T-helper 1 cell treated with Interleukin-12 subunit alpha and Interleukin-12 subunit beta and Interleukin-4 antibody, amounts not matched to agents 30 μg/mL and 1 μg/mL, for 36 hours (primary cell): ENCODE measurements at regions not wholly inside any gene's neighbourhood (a gene's known extent, or its start where the extent isn't known, plus 50 kb on each side); places are given as distances from the start of the nearest gene placed in this dataset.
"Not testable (repeated sequence)": the region's sequence is repeated elsewhere in the genome, so short reads cannot be mapped to it uniquely, and the experiment has no call there.

Experiments used
- H3K27ac Mint-ChIP-seq: one replicate; pipeline ENCODE4 v1.8.0; 2021; ENCODE audit warnings: mild to moderate bottlenecking, mixed read lengths
- H3K27me3 Mint-ChIP-seq: one replicate; pipeline ENCODE4 v1.8.0; 2021; ENCODE audit warnings: low read depth, mixed read lengths
- H3K36me3 Mint-ChIP-seq: one replicate; pipeline ENCODE4 v1.8.0; 2021; ENCODE audit warnings: low read depth, mixed read lengths
- H3K4me1 Mint-ChIP-seq: one replicate; pipeline ENCODE4 v1.8.0; 2021; ENCODE audit warnings: low read depth, mixed read lengths
- H3K4me3 Mint-ChIP-seq: one replicate; pipeline ENCODE4 v1.8.0; 2021; ENCODE audit warnings: mild to moderate bottlenecking, moderate library complexity, mixed read lengths
- H3K9me3 Mint-ChIP-seq: one replicate; pipeline ENCODE4 v1.8.0; 2021; ENCODE audit warnings: mixed read lengths

- peaks cover 8% of the 10 kb centered on the region for H3K9me3 Mint-ChIP-seq
- no peak overlapping the region for H3K27ac Mint-ChIP-seq
- H3K4me3 Mint-ChIP-seq = no peak overlapping the region
- no peaks in the 10 kb centered on the region for H3K36me3 Mint-ChIP-seq
- no peaks in the 10 kb centered on the region for H3K27me3 Mint-ChIP-seq
- no peaks in the 10 kb centered on the region for H3K4me1 Mint-ChIP-seq
Measured at GRCh38 chr16:6732166-6732565, 600.5 kb upstream of the RBFOX1 start.

DNA sequence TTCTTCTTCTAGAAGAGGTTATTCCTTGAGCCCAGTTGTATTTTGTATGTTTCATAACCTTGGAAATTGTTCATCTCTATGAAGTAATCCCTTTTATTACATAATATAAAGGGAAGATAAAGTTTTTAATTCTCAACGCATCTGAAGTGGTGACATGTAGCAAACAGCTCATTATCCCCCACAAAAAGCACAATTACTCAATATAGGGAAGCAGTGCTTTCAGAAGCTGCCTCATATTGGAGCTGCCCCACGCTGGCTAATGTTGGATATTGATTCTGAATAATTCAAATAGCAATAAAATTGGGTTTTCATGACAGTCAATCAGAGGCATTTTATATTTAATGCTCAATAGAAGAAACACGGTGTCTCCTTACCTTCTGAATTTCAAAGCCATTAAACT, 604.3 kb upstream of the RBFOX1 start:
- H3K4me3 Mint-ChIP-seq = no peak overlapping the region
- no peak overlapping the region for H3K27ac Mint-ChIP-seq
- H3K27me3 Mint-ChIP-seq = no peaks in the 10 kb centered on the region
- no peaks in the 10 kb centered on the region for H3K4me1 Mint-ChIP-seq
- no peaks in the 10 kb centered on the region for H3K9me3 Mint-ChIP-seq
- H3K36me3 Mint-ChIP-seq = no peaks in the 10 kb centered on the region

DNA sequence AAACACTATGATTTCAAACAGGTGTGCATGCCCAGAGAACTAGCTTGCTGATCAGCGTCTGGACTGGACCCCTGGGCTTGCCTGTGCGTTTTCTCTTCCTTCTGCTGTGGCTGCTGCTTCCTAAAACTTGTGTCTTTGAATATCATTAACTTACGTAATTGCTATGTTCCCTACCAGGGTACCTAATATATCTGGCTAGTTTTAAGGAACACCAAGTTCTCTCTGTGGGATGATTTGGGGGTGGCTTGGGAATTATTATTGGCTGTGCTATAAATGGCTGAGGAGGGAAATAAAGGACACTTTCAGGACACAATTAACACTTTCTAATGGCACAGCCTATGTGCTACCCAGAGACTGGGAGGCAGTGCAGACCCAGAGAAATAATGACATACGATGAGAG, 606.0 kb upstream of the RBFOX1 start:
- H3K27ac Mint-ChIP-seq = no peak overlapping the region
- H3K9me3 Mint-ChIP-seq = peaks cover 12% of the 10 kb centered on the region
- H3K27me3 Mint-ChIP-seq = no peaks in the 10 kb centered on the region
- no peaks in the 10 kb centered on the region for H3K36me3 Mint-ChIP-seq
- no peak overlapping the region for H3K4me3 Mint-ChIP-seq
- H3K4me1 Mint-ChIP-seq = no peaks in the 10 kb centered on the region

DNA sequence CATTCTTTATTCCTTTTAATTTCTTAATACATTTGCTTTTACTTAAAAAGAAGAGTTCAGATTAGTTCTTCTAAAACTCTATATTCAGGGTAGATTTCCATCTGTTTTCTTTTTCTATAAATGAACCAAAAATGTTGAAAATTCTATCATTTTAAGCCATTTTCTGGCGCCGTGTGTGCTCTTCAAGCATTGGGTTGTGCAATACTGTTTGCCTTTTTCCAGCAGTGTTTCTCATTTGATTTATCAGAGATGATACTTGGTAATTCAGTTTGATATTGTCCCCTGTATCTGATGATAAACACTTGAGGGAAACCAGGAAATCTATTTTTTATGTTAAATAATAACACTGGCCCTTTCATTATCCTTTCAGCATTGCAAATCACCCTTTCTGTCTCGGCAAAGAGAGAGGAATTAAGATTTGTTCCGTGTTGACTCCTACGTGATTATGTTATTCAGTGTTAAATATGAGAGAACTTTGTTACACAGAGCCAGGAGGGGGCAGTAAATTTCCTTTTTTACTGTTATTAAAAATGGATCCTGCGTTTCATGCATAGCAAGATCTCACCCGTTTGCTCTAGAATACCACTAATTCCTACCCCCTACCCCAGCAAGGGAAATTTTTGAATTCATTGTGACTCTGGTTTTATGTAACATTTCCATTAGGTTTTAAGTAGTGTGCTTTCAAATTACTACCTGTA, 606.9 kb upstream of the RBFOX1 start:
- no peaks in the 10 kb centered on the region for H3K4me1 Mint-ChIP-seq
- H3K4me3 Mint-ChIP-seq = no peak overlapping the region
- peaks cover 12% of the 10 kb centered on the region for H3K9me3 Mint-ChIP-seq
- H3K36me3 Mint-ChIP-seq = no peaks in the 10 kb centered on the region
- H3K27ac Mint-ChIP-seq = no peak overlapping the region
- no peaks in the 10 kb centered on the region for H3K27me3 Mint-ChIP-seq

- not testable (repeated sequence) for H3K27me3 Mint-ChIP-seq, H3K4me3 Mint-ChIP-seq, H3K36me3 Mint-ChIP-seq
Measured at GRCh38 chr16:6725206-6725605, 607.4 kb upstream of the RBFOX1 start.

DNA sequence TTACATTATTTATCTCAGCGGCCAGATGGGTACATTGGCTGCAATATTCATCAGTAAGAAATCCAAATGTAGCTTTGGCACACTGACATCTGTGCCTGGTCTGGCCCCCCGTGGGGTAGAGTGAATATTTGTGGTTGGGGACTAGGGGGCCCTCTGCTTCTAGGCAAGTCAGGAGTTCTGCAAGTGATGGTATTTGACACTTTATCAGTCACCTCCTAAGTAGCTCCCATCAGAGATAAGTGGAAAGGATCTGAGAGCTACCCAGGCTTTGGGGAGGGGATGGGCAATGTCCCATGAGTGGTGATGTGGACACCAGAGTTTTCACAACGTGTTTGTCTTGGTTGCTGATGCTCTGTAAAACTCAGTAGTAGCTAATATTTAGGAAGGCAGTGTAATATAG, 609.9 kb upstream of the RBFOX1 start:
- peaks cover 12% of the 10 kb centered on the region for H3K9me3 Mint-ChIP-seq
- H3K36me3 Mint-ChIP-seq = no peaks in the 10 kb centered on the region
- no peak overlapping the region for H3K27ac Mint-ChIP-seq
- H3K27me3 Mint-ChIP-seq = no peaks in the 10 kb centered on the region
- H3K4me3 Mint-ChIP-seq = no peak overlapping the region
- H3K4me1 Mint-ChIP-seq = no peaks in the 10 kb centered on the region

More at GRCh38 chr16:6725206-6725605, 607.4 kb upstream of the RBFOX1 start:
- H3K4me1 Mint-ChIP-seq, H3K27ac Mint-ChIP-seq: not testable (repeated sequence)
- H3K9me3 Mint-ChIP-seq = peaks cover 12% of the 10 kb centered on the region

GRCh38 chr16:6714510-6714909, 618.1 kb upstream of the RBFOX1 start:
- Mint-ChIP-seq H3K4me1 (no peaks in the 10 kb centered on the region), H3K9me3 (peaks cover 40% of the 10 kb centered on the region), H3K27me3 (no peaks in the 10 kb centered on the region), H3K4me3 (no peak overlapping the region), H3K27ac (no peak overlapping the region), H3K36me3 (no peaks in the 10 kb centered on the region)

DNA sequence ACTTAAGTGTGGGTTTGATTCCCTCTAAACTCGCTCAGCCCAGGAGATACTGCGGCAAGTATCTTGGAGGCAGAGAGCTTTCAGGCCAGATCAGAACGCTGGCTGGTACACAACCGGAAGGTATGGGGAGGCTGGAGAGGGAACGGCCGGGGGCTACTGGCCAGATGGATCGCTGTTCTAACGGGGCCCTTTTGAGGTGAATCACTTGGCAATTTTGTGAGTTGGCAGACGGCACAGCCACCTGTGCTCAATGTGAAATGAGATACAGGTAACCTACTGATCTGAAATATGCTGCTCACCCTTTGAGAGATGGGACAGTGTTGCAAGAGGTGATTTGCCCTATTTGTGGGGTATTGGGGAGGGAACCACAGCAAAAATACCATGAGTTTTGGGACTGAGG, 622.9 kb upstream of the RBFOX1 start:
- Mint-ChIP-seq H3K27me3 (no peaks in the 10 kb centered on the region), H3K4me3 (no peak overlapping the region), H3K9me3 (peaks cover 41% of the 10 kb centered on the region), H3K27ac (no peak overlapping the region), H3K36me3 (no peaks in the 10 kb centered on the region), H3K4me1 (no peaks in the 10 kb centered on the region)

- H3K27ac Mint-ChIP-seq = no peak overlapping the region
- H3K27me3 Mint-ChIP-seq = no peaks in the 10 kb centered on the region
Measured at GRCh38 chr16:6708576-6709215, 623.9 kb upstream of the RBFOX1 start.

DNA sequence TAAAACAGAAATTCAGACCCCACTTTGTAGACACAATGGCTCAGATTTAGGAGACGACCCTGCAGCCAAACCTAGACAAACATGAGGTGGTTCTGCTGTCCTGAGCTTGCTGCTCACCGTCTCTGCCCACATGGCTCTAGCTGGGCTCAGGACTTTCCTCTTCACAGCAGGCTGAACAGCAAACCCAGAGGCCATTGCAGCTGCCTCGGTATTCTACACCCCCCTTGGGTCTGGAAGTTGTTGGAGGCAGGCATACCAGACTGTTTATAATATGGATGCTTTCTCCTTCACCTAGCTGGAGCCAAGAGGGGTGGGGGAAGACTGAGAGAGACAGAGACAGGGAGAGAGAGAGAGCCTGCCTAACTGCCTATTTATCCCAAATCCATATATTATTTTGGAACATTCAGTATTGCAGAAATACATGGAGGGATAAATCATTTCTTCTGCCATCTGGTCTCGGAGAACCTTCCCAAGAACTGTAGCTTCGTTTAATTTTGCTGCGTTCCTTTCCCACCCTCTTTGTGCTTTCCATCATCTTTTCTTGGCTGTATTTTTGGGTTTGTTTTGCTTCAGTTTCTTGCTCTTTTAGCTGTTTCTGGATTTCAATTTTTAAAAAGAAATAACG, 628.2 kb upstream of the RBFOX1 start:
- Mint-ChIP-seq H3K4me3 (no peak overlapping the region), H3K36me3 (no peaks in the 10 kb centered on the region), H3K27ac (no peak overlapping the region)

More at GRCh38 chr16:6708576-6709215, 623.9 kb upstream of the RBFOX1 start:
- no peaks in the 10 kb centered on the region for H3K4me1 Mint-ChIP-seq
- H3K9me3 Mint-ChIP-seq = peaks cover 36% of the 10 kb centered on the region
- no peak overlapping the region for H3K4me3 Mint-ChIP-seq
- H3K36me3 Mint-ChIP-seq = no peaks in the 10 kb centered on the region

GRCh38 chr16:6701096-6701495, 631.5 kb upstream of the RBFOX1 start:
- H3K4me3 Mint-ChIP-seq = no peak overlapping the region
- H3K36me3 Mint-ChIP-seq = no peaks in the 10 kb centered on the region
- no peaks in the 10 kb centered on the region for H3K27me3 Mint-ChIP-seq
- H3K4me1 Mint-ChIP-seq = no peaks in the 10 kb centered on the region
- no peak overlapping the region for H3K27ac Mint-ChIP-seq
- peaks cover 16% of the 10 kb centered on the region for H3K9me3 Mint-ChIP-seq

More for the DNA sequence above, 628.2 kb upstream of the RBFOX1 start:
- Mint-ChIP-seq H3K4me1 (no peaks in the 10 kb centered on the region), H3K9me3 (peaks cover 20% of the 10 kb centered on the region), H3K27me3 (no peaks in the 10 kb centered on the region)

- no peak overlapping the region for H3K27ac Mint-ChIP-seq
- peaks cover 16% of the 10 kb centered on the region for H3K9me3 Mint-ChIP-seq
- H3K36me3 Mint-ChIP-seq = no peaks in the 10 kb centered on the region
Measured at GRCh38 chr16:6698548-6698947, 634.1 kb upstream of the RBFOX1 start.

GRCh38 chr16:6695666-6696065, 637.0 kb upstream of the RBFOX1 start:
- H3K36me3 Mint-ChIP-seq = no peaks in the 10 kb centered on the region
- H3K27me3 Mint-ChIP-seq = no peaks in the 10 kb centered on the region

More at GRCh38 chr16:6698548-6698947, 634.1 kb upstream of the RBFOX1 start:
- Mint-ChIP-seq H3K4me3 (no peak overlapping the region), H3K27me3 (no peaks in the 10 kb centered on the region), H3K4me1 (no peaks in the 10 kb centered on the region)

DNA sequence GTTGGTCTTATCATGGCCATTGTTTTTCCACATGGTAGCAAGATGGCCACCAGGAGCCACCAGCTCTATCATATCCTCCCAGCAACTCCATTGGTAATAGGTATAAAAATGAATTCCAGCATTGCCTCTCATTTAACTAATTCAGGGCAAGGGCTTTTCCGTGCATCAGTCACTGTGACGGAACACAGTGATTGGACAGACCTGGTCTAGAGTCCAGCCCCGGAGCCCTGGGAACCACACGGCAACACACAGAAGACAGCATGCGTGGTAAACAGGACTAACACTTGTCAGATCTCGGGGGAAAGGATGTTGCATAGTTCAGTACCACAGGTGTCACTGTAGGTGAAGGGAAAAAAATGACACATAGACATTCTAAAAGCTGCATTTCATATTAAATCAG, 638.0 kb upstream of the RBFOX1 start:
- H3K27ac Mint-ChIP-seq = no peak overlapping the region
- no peaks in the 10 kb centered on the region for H3K27me3 Mint-ChIP-seq
- H3K4me1 Mint-ChIP-seq = no peaks in the 10 kb centered on the region
- no peaks in the 10 kb centered on the region for H3K36me3 Mint-ChIP-seq
- H3K4me3 Mint-ChIP-seq = no peak overlapping the region
- peaks cover 12% of the 10 kb centered on the region for H3K9me3 Mint-ChIP-seq

More at GRCh38 chr16:6695666-6696065, 637.0 kb upstream of the RBFOX1 start:
- Mint-ChIP-seq H3K27ac (no peak overlapping the region), H3K4me1 (no peaks in the 10 kb centered on the region), H3K4me3 (no peak overlapping the region), H3K9me3 (peaks cover 11% of the 10 kb centered on the region)

DNA sequence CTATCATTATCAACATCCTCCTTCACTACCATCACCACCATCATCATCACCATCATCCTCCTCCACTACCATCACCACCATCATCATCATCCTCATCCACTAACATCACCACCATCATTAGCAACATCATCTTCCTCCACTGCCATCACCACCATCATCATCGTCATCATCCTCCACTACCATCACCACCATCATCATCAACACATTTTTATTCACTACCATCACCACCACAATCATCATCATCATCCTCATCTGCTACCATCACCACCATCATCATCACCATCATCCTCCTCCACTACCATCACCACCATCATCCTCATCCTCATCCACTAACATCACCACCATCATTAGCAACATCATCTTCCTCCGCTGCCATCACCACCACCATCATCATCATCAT, 639.2 kb upstream of the RBFOX1 start:
- H3K4me1 Mint-ChIP-seq, H3K27me3 Mint-ChIP-seq, H3K4me3 Mint-ChIP-seq: not testable (repeated sequence)

More for the DNA sequence above, 639.2 kb upstream of the RBFOX1 start:
- H3K27ac Mint-ChIP-seq, H3K9me3 Mint-ChIP-seq, H3K36me3 Mint-ChIP-seq: not testable (repeated sequence)
